ENCODE measurements at regions not wholly inside any gene's neighbourhood (a gene's known extent, or its start where the extent isn't known, plus 50 kb on each side); places are given as distances from the start of the nearest gene placed in this dataset.

DNA sequence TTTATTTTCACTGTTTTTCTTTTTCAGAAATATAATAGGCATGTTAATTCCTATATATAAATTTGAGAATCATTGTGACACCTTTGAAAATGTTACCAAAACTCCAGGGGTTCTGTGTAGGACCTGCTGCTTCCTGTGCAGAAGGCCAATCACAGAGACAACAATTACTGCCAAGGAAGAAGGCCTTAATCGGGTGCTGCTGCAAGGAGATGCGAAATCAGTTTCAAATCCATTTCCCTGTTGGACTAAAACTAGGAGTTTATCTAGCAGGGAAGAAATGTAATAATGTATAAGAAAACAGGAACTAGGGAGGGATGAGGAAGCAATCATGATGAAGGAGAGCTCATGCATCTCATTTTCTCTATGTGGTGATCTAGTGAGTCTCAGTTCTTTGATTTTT lies 209.7 kb upstream of the NUDT12 start:
- H3K4me3 ChIP-seq (ENCODE audit: low read depth, low read length), result no peak overlapping the region
- DNase-seq (ENCODE audit: low read depth), result no peak
- TF ChIP-seq, protein P1, sequence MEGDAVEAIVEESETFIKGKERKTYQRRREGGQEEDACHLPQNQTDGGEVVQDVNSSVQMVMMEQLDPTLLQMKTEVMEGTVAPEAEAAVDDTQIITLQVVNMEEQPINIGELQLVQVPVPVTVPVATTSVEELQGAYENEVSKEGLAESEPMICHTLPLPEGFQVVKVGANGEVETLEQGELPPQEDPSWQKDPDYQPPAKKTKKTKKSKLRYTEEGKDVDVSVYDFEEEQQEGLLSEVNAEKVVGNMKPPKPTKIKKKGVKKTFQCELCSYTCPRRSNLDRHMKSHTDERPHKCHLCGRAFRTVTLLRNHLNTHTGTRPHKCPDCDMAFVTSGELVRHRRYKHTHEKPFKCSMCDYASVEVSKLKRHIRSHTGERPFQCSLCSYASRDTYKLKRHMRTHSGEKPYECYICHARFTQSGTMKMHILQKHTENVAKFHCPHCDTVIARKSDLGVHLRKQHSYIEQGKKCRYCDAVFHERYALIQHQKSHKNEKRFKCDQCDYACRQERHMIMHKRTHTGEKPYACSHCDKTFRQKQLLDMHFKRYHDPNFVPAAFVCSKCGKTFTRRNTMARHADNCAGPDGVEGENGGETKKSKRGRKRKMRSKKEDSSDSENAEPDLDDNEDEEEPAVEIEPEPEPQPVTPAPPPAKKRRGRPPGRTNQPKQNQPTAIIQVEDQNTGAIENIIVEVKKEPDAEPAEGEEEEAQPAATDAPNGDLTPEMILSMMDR (conservative IDR thresholded peaks at IDR 0.05; ENCODE audit: low read depth, low read length), result no peak

DNA sequence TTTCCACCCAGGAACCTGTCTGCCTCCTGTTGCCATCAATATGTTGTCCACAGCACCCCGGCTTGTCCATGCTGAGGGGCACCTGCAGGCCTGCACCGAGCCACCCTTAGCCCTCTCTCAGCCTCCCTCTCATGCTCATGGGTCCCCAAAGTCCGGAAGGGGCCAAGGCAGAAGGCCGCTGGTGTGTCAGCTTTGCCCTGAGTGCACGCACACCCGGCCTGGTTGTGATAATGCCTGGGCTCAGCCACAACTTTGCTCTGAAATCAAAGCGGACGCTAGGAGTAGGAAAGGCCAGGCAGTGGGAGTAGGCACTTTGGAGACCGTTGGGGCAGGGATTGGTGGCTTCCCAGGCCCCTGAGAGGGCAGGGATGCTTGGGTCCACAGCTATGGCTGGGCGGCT lies 201.8 kb upstream of the NUDT12 start:
- no peak overlapping the region for H3K4me3 ChIP-seq (ENCODE audit: low read depth, low read length)
- no peak for DNase-seq (ENCODE audit: low read depth)
- TF ChIP-seq, protein P1 (conservative IDR thresholded peaks at IDR 0.05; ENCODE audit: low read depth, low read length), result no peak

DNA sequence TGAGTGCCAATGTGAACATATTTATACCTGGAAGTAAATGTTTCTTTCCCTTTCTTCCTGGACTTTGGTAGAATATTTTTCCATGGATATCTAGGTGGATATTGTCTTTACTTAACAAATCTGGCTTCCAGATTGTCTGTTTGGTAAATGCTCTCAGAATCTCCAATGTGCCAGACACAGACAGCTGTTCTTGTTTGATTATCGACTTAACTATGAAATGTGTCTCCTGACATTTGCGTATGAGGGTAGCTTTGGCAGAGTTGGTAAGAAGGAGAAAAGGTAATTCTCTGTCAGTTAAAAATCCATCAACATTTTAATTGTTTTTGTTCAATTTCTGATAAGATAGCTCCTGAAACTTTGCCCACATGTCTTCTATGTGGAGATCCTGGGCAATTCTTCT lies 196.4 kb upstream of the NUDT12 start:
- TF ChIP-seq, protein P1 (conservative IDR thresholded peaks at IDR 0.05; ENCODE audit: low read depth, low read length), result no peak
- H3K4me3 ChIP-seq (ENCODE audit: low read depth, low read length), result no peak overlapping the region
- no peak for DNase-seq (ENCODE audit: low read depth)

DNA sequence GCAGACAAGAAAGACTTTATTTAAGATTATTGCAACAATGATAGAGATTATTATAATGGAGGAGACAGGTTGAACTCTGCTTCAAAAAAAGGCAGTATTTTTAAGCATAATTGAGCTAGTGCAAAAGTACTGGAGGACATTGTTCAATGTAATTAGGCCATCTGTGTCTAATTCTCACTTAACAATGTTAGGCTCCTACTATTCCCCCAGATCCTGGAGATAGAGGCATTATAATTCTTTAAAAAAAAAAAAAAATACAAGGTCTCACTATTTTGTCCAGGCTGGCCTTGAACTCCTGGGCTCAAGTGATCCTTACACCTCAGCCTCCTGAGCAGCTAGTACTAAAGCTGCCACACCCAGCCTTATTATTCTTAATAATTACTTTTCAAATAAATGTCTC lies 193.4 kb upstream of the NUDT12 start:
- TF ChIP-seq, protein P1 (conservative IDR thresholded peaks at IDR 0.05; ENCODE audit: low read depth, low read length), result no peak
- H3K4me3 ChIP-seq (ENCODE audit: low read depth, low read length), result no peak overlapping the region
- DNase-seq (ENCODE audit: low read depth), result no peak

DNA sequence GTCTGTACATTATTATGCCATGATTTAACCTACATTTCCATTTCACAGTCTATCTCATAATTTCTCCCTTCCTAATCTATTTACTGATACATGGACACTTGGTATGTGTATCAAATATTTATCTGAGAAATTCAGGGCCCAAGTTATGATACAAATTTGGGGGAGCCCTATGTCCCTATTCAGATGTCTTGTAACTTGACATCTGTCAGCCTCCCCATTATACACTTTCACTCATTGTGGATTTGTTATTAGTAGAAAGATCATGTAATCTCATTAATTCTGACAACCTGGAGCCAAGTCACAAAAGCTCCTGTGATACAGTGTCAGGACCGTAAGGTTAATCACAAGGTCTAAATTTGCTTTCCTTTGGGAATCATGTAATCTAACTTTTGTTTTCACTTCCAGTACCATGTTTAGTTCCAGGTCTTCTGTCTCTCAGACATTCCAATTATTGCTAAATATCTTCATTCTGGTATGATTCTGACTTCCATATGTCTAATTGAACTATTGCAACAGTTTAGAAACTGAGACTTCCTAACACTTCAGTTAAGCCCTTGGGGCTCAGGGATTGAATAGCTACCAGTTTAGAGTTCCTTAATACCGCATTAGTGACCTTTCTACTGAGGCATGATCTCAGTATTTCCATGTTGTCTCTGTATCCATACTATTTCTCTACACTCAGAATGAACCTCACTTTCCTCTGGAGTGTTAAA lies 182.9 kb upstream of the NUDT12 start:
- peak; percentile 15 for DNase-seq (ENCODE audit: low read depth)
- no peak overlapping the region for H3K4me3 ChIP-seq (ENCODE audit: low read depth, low read length)
- TF ChIP-seq, protein P1 (conservative IDR thresholded peaks at IDR 0.05; ENCODE audit: low read depth, low read length), result no peak

DNA sequence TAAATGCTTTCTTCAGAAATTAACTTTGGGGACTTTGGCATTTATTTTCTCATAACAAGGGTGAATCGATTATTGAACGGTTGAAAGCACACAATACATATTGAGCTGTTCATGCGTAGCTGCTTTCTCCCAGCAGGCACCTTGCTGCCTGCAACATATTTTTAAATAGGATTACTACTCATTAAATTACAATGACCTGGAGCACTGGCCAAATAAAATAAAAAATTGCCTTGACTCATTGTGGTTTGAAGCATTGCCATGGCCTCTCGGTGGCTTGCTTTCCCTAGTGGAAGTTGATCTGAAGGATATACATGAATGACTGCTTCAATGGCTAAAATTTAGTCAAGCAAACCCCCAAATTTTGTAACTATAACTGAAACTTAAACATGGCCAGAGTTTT lies 181.6 kb upstream of the NUDT12 start:
- TF ChIP-seq, protein P1 (conservative IDR thresholded peaks at IDR 0.05; ENCODE audit: low read depth, low read length), result no peak
- no peak overlapping the region for H3K4me3 ChIP-seq (ENCODE audit: low read depth, low read length)
- peak; percentile 81 for DNase-seq (ENCODE audit: low read depth)

DNA sequence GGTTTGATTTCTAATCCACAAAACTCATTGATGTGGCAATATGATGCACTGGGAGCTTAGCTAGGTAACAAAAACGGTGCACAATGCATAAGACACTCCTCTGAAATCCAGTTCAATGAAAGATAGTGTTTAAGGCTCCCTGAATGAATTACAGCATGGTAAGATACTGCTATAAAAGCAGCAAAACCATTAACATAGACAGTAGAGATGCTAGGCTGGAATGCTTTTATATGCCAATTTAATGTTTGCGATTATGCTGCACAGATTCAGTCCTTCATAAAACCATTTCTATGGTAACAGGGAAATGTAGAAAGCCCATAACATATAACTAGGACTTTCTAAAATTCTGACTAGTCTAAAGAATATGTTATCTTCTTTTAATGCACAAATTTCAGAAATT lies 180.8 kb upstream of the NUDT12 start:
- TF ChIP-seq, protein P1 (conservative IDR thresholded peaks at IDR 0.05; ENCODE audit: low read depth, low read length), result no peak
- no peak for DNase-seq (ENCODE audit: low read depth)
- no peak overlapping the region for H3K4me3 ChIP-seq (ENCODE audit: low read depth, low read length)

Data from choroid plexus epithelial cell (primary cell).